ENCODE measurements at regions not wholly inside any gene's neighbourhood (a gene's known extent, or its start where the extent isn't known, plus 50 kb on each side); places are given as distances from the start of the nearest gene placed in this dataset.
"Not testable (repeated sequence)": the region's sequence is repeated elsewhere in the genome, so short reads cannot be mapped to it uniquely, and the experiment has no call there.

- no peak for DNase-seq
Measured at GRCh38 chr7:16318989-16319915, 102.1 kb downstream of the CRPPA start.

GRCh38 chr7:16318463-16318862 is 102.9 kb downstream of the CRPPA start:
- DNase-seq: no peak

- no peak for DNase-seq
Measured at GRCh38 chr7:16317406-16317805, 103.9 kb downstream of the CRPPA start.

- no peak for DNase-seq
Measured at GRCh38 chr7:16315280-16315679, 106.1 kb downstream of the CRPPA start.

- no peak for DNase-seq
Measured at GRCh38 chr7:16309129-16309528, 112.2 kb downstream of the CRPPA start.

- no peak for DNase-seq
Measured at GRCh38 chr7:16301291-16301690, 120.0 kb downstream of the CRPPA start.

- DNase-seq: no peak
Measured at GRCh38 chr7:16300361-16300895, 120.9 kb downstream of the CRPPA start.

- no peak for DNase-seq
Measured at GRCh38 chr7:16299853-16300252, 121.5 kb downstream of the CRPPA start.

- DNase-seq: no peak
Measured at GRCh38 chr7:16298221-16298620, 123.1 kb downstream of the CRPPA start.

GRCh38 chr7:16295558-16295957 is 125.8 kb downstream of the CRPPA start:
- no peak for DNase-seq

GRCh38 chr7:16293669-16294425 is 127.5 kb downstream of the CRPPA start:
- DNase-seq: no peak

- DNase-seq: no peak
Measured at GRCh38 chr7:16284581-16284980, 136.8 kb downstream of the CRPPA start.

- DNase-seq: no peak
Measured at GRCh38 chr7:16278167-16278787, 143.1 kb downstream of the CRPPA start.

- DNase-seq: no peak
Measured at GRCh38 chr7:16271990-16272665, 149.2 kb downstream of the CRPPA start.

- DNase-seq: no peak
Measured at GRCh38 chr7:16271355-16271915, 149.9 kb downstream of the CRPPA start.

- DNase-seq: no peak
Measured at GRCh38 chr7:16270844-16271243, 150.5 kb downstream of the CRPPA start.

GRCh38 chr7:16268821-16269768 is 152.2 kb downstream of the CRPPA start:
- peak; percentile 32 for DNase-seq

GRCh38 chr7:16267953-16268820 is 153.2 kb downstream of the CRPPA start:
- no peak for DNase-seq

- no peak for DNase-seq
Measured at GRCh38 chr7:16266877-16267276, 154.5 kb downstream of the CRPPA start.

- DNase-seq: not testable (repeated sequence)
Measured at GRCh38 chr7:16266470-16266869, 154.9 kb downstream of the CRPPA start.

Data from NCI-H510A treated with DMSO at 0.1 percent for 48 hours (cell line).